K562 (cell line): ENCODE measurements at regions not wholly inside any gene's neighbourhood (a gene's known extent, or its start where the extent isn't known, plus 50 kb on each side); places are given as distances from the start of the nearest gene placed in this dataset.

Source experiments
- ATAC-seq: fragments of 200-7000 bp; cut with Tn5 transposase; 3 replicates; pipeline ENCODE4 v1.9.1; 2020; ENCODE audit warnings: moderate library complexity
- BruUV-seq: library from RNA; stranded (reverse); fragments of 400-500 nt; replicated peaks from 2 replicates; lab custom pipeline; 2021; lab: Mats Ljungman, UMichigan
- CTCF ChIA-PET: fragments of 300-600 bp; formaldehyde crosslinking; extraction: SDS; loops from one replicate; lab custom pipeline; 2021; ENCODE audit warnings: low intra/inter-chr PET ratio; lab: Yijun Ruan, JAX
- POLR2A ChIA-PET: fragments of 300-600, 350-650 bp; sonication (Branson Sonifier 250); formaldehyde crosslinking; extraction: SDS; loops from one replicate; lab custom pipeline; 2021; ENCODE audit warnings: antibody characterized with exemption, inconsistent platforms; lab: Yijun Ruan, JAX
- DNase-seq, 4 experiments: peaks; one replicate each; pipeline versions ENCODE4 v3.0.0 to v3.0.0-alpha.2; 2011 to 2018; ENCODE audit warnings: low spot score in 3 of 4, mixed read lengths in 3 of 4; ENCODE audit errors: extremely low read depth in 1 of 4
- FAIRE-seq: peaks from 2 replicates; lab custom pipeline; 2011; peaks lifted over from hg19 to GRCh38; lab: Jason Lieb, UNC
- H2AFZ ChIP-seq: 2 replicates; pipeline ENCODE4 v1.6.0; 2011; ENCODE audit warnings: low read depth, low read length, control low read depth, inconsistent platforms
- H3K27ac ChIP-seq: fragments of 200-600 bp; 3 replicates; pipeline ENCODE4 v1.8.0; 2011; ENCODE audit warnings: low read depth, mild to moderate bottlenecking, control low read depth, inconsistent platforms, low read length, moderate library complexity, mixed read lengths; ENCODE audit errors: extremely low read depth
- H3K27me3 ChIP-seq, 2 experiments: fragments of 300-600 bp in 1 of 2; 2 replicates in 1 of 2; 3 replicates in 1 of 2; pipeline versions ENCODE4 v1.6.0 to v1.8.0; 2011; ENCODE audit warnings: inconsistent platforms in 2 of 2, low read length in 2 of 2, mild to moderate bottlenecking in 1 of 2, mixed read lengths in 1 of 2, moderate library complexity in 1 of 2; ENCODE audit not compliant: control insufficient read depth in 2 of 2, insufficient read depth in 2 of 2
- H3K36me3 ChIP-seq: fragments of 300-600 bp; 3 replicates; pipeline ENCODE4 v1.8.0; 2011; ENCODE audit warnings: mild to moderate bottlenecking, low read length, inconsistent platforms; ENCODE audit not compliant: control insufficient read depth, insufficient read depth
- H3K4me1 ChIP-seq, 2 experiments: fragments of 200-600 bp in 1 of 2; replicated peaks in 1 of 2; 2 replicates in 1 of 2; 3 replicates in 1 of 2; pipeline versions ENCODE4 v1.5.1 to v1.8.0; 2011; ENCODE audit warnings: inconsistent platforms in 2 of 2, low read length in 2 of 2, mild to moderate bottlenecking in 1 of 2, mixed read lengths in 1 of 2, moderate library complexity in 1 of 2; ENCODE audit not compliant: control insufficient read depth in 2 of 2, insufficient read depth in 2 of 2
- H3K4me2 ChIP-seq: 2 replicates; pipeline ENCODE4 v1.6.1; 2011; ENCODE audit warnings: low read length, control low read depth, inconsistent platforms, mixed read lengths; ENCODE audit not compliant: insufficient read depth
- H3K4me3 ChIP-seq: fragments of 200-600 bp; sonication (generic), shearing (Covaris generic); 2 replicates; pipeline ENCODE4 v1.5.1; 2016; ENCODE audit warnings: control low read depth, inconsistent platforms
- H3K79me2 ChIP-seq: fragments of 200-600 bp; 3 replicates; pipeline ENCODE4 v1.8.0; 2011; ENCODE audit warnings: low read length, inconsistent platforms; ENCODE audit not compliant: control insufficient read depth, insufficient read depth
- H3K9ac ChIP-seq, 2 experiments: 2 replicates each; pipeline versions ENCODE4 v1.6.0 to v1.6.1; 2011; ENCODE audit warnings: low read depth in 2 of 2, low read length in 2 of 2, control low read depth in 1 of 2, inconsistent platforms in 1 of 2, mild to moderate bottlenecking in 1 of 2, mixed read lengths in 1 of 2; ENCODE audit not compliant: insufficient read depth in 1 of 2
- H3K9me1 ChIP-seq: one replicate; pipeline ENCODE4 v1.6.0; 2011; ENCODE audit warnings: inconsistent platforms, mild to moderate bottlenecking, low read length, moderate library complexity; ENCODE audit not compliant: control insufficient read depth, insufficient read depth
- H3K9me3 ChIP-seq: replicated peaks from 2 replicates; pipeline ENCODE4 v1.5.1; 2011; ENCODE audit warnings: low read depth, low read length, inconsistent platforms; ENCODE audit not compliant: control insufficient read depth, insufficient read depth
- H4K20me1 ChIP-seq: replicated peaks from 2 replicates; pipeline ENCODE4 v1.6.1; 2011; ENCODE audit warnings: low read length, inconsistent platforms, mixed read lengths; ENCODE audit not compliant: control insufficient read depth, insufficient read depth
- DACH1 ChIP-seq: fragments of 450-650 bp; IDR thresholded peaks from 2 replicates; pipeline ENCODE4 v1.6.1; 2018; ENCODE audit not compliant: partially characterized antibody
- FOSL1 ChIP-seq: fragments of 200-800 bp; sonication (Bioruptor generic); conservative IDR thresholded peaks from 2 replicates; pipeline ENCODE4 v1.6.1; 2016; ENCODE audit warnings: missing genetic modification characterization, missing compliant biosample characterization
- RBM14 ChIP-seq: fragments of 200-400 bp; formaldehyde crosslinking; IDR thresholded peaks from 2 replicates; pipeline ENCODE4 v1.6.1; 2018; ENCODE audit warnings: low read depth, mild to moderate bottlenecking, low read length, moderate library complexity, borderline replicate concordance; ENCODE audit not compliant: insufficient read depth
- ZBTB1 ChIP-seq: sonication (generic); formaldehyde crosslinking; IDR thresholded peaks from 2 replicates; pipeline ENCODE4 v1.8.1; 2023; ENCODE audit warnings: missing genetic modification reagents, low read depth, mild to moderate bottlenecking, borderline replicate concordance
- ZKSCAN3 ChIP-seq: fragments of 250-450 bp; sonication (Bioruptor Pico); IDR thresholded peaks from 2 replicates; pipeline ENCODE4 v1.4.0; 2020
- ZNF146 ChIP-seq: IDR thresholded peaks from one replicate; pipeline ENCODE4 v1.6.1; 2018; ENCODE audit warnings: missing compliant biosample characterization; ENCODE audit not compliant: unreplicated experiment
- ZNF586 ChIP-seq: fragments of 450-650 bp; formaldehyde crosslinking; conservative IDR thresholded peaks from 2 replicates; pipeline ENCODE4 v1.4.0; 2020; ENCODE audit warnings: mild to moderate bottlenecking, moderate library complexity
- WGBS: fragments of 100-300 bp; shearing (Covaris generic); methylation state at CpG from one replicate; pipeline ENCODE4 v1.1.6; 2016; ENCODE audit warnings: low coverage, mixed read lengths; ENCODE audit not compliant: insufficient coverage; ENCODE audit errors: missing lambda C conversion rate; 5-methylcytosine and 5-hydroxymethylcytosine counted together
- in situ Hi-C: fragments of 300-500 bp; cut with MboI; formaldehyde crosslinking; loops from 4 replicates; pipeline ENCODE4 v1.15.0; 2018; ENCODE audit warnings: inconsistent platforms, mixed read lengths
- intact Hi-C: fragments of 100-400 bp; cut with micrococcal nuclease; formaldehyde crosslinking; loops from 2 replicates; pipeline ENCODE4 v1.14.2; 2022
- TF ChIP-seq, protein P1 (sequence below): sonication (generic); formaldehyde crosslinking; IDR thresholded peaks from 2 replicates; pipeline ENCODE4 v1.8.0; 2022; ENCODE audit warnings: mild to moderate bottlenecking, missing genetic modification reagents
- TF ChIP-seq, protein P2 (sequence below): IDR thresholded peaks from 2 replicates; pipeline ENCODE4 v1.6.1; 2014; ENCODE audit warnings: antibody characterized with exemption
- TF ChIP-seq, protein P3 (sequence below), 2 experiments: fragments of 250-450 bp in 1 of 2; fragments of 450-650 bp in 1 of 2; sonication (Bioruptor Pico) in 1 of 2; IDR thresholded peaks; 2 replicates each; pipeline versions ENCODE4 v1.6.1 to v1.8.0; 2016 to 2021; ENCODE audit warnings: mild to moderate bottlenecking in 2 of 2, moderate library complexity in 2 of 2, missing compliant biosample characterization in 1 of 2, missing genetic modification characterization in 1 of 2

DNA sequence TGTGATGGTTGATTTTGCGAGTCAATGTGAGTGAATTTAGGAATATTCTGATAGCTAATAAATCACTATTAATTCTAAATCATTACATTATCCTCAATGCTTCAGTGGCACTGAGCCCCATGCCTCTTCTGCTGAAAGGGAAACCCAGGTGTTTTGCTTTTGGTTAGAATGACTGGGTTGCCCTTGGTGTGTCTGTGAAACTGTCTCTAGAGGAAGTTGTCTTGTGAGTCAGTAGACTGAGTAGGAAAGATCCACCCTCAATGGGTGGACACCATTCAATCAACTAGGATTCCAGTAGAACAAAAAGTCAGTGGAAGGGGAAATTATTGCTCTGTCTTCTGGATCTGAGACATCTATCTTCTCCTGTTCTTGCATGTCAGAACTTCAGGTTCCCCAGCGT, 472.4 kb downstream of the ANKRD7 start:
- H3K4me3 ChIP-seq, result no peak overlapping the region
- H3K27me3 ChIP-seq, result no peaks in the 10 kb centered on the region
- no peaks in the 10 kb centered on the region for H3K9me3 ChIP-seq
- intact Hi-C loops, result no loop called here
- no peak for DNase-seq
- H3K9ac ChIP-seq, result no peak overlapping the region
- H3K27ac ChIP-seq, result no peak overlapping the region
- H3K79me2 ChIP-seq, result no peaks in the 10 kb centered on the region
- H3K36me3 ChIP-seq, result no peaks in the 10 kb centered on the region
- no peak for FAIRE-seq
- in situ Hi-C loops, result no loop called here
- no peaks in the 10 kb centered on the region for H3K4me1 ChIP-seq
- ChIA-PET POLR2A (interaction anchor here (0.7 kb wide), 1 partner anchor 310 kb away, joined by 4 read pairs; no protein-coding TSS in a partner anchor), CTCF (no interaction called here)
- no peak overlapping the region for H2AFZ ChIP-seq
- no peaks in the 10 kb centered on the region for H3K9me1 ChIP-seq
- no TSS peak for BruUV-seq
- H3K4me2 ChIP-seq, result no peak overlapping the region
- TF ChIP-seq ZNF586 (CRISPR knock-in tag) (no peak), RBM14 (no peak), ZBTB1 (CRISPR knock-in tag) (no peak), ZKSCAN3 (CRISPR knock-in tag) (no peak), DACH1 (no peak), FOSL1 (tag) (no peak), ZNF146 (no peak)
- TF ChIP-seq, protein P1, sequence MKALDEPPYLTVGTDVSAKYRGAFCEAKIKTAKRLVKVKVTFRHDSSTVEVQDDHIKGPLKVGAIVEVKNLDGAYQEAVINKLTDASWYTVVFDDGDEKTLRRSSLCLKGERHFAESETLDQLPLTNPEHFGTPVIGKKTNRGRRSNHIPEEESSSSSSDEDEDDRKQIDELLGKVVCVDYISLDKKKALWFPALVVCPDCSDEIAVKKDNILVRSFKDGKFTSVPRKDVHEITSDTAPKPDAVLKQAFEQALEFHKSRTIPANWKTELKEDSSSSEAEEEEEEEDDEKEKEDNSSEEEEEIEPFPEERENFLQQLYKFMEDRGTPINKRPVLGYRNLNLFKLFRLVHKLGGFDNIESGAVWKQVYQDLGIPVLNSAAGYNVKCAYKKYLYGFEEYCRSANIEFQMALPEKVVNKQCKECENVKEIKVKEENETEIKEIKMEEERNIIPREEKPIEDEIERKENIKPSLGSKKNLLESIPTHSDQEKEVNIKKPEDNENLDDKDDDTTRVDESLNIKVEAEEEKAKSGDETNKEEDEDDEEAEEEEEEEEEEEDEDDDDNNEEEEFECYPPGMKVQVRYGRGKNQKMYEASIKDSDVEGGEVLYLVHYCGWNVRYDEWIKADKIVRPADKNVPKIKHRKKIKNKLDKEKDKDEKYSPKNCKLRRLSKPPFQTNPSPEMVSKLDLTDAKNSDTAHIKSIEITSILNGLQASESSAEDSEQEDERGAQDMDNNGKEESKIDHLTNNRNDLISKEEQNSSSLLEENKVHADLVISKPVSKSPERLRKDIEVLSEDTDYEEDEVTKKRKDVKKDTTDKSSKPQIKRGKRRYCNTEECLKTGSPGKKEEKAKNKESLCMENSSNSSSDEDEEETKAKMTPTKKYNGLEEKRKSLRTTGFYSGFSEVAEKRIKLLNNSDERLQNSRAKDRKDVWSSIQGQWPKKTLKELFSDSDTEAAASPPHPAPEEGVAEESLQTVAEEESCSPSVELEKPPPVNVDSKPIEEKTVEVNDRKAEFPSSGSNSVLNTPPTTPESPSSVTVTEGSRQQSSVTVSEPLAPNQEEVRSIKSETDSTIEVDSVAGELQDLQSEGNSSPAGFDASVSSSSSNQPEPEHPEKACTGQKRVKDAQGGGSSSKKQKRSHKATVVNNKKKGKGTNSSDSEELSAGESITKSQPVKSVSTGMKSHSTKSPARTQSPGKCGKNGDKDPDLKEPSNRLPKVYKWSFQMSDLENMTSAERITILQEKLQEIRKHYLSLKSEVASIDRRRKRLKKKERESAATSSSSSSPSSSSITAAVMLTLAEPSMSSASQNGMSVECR (CRISPR knock-in tag), result no peak
- TF ChIP-seq, protein P2, sequence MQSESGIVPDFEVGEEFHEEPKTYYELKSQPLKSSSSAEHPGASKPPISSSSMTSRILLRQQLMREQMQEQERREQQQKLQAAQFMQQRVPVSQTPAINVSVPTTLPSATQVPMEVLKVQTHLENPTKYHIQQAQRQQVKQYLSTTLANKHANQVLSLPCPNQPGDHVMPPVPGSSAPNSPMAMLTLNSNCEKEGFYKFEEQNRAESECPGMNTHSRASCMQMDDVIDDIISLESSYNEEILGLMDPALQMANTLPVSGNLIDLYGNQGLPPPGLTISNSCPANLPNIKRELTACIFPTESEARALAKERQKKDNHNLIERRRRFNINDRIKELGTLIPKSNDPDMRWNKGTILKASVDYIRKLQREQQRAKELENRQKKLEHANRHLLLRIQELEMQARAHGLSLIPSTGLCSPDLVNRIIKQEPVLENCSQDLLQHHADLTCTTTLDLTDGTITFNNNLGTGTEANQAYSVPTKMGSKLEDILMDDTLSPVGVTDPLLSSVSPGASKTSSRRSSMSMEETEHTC, result no peak
- TF ChIP-seq, protein P3, sequence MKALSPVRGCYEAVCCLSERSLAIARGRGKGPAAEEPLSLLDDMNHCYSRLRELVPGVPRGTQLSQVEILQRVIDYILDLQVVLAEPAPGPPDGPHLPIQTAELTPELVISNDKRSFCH (CRISPR knock-in tag; IDR thresholded peaks at IDR 0.05), result no peak
- TF ChIP-seq, protein P3 (tag; IDR thresholded peaks at IDR 0.05), result no peak
- H4K20me1 ChIP-seq, result no peaks in the 10 kb centered on the region
- ATAC-seq, result no peak
- 3% methylated on average over 2 of the region's 2 CpGs for WGBS
